ENCODE measurements at regions not wholly inside any gene's neighbourhood (a gene's known extent, or its start where the extent isn't known, plus 50 kb on each side); places are given as distances from the start of the nearest gene placed in this dataset.

- TF ChIP-seq CTCF (conservative IDR thresholded peaks at IDR 0.05; ENCODE audit: low read depth, low read length) (no peak), EZH2 (IDR thresholded peaks at IDR 0.05; ENCODE audit: borderline replicate concordance, low read depth, low read length, poor library complexity, severe bottlenecking) (no peak)
Measured at GRCh38 chr3:72386327-72387000, 461.8 kb downstream of the SHQ1 start.
